ENCODE measurements at regions not wholly inside any gene's neighbourhood (a gene's known extent, or its start where the extent isn't known, plus 50 kb on each side); places are given as distances from the start of the nearest gene placed in this dataset.
"Not testable (repeated sequence)": the region's sequence is repeated elsewhere in the genome, so short reads cannot be mapped to it uniquely, and the experiment has no call there.

GRCh38 chrX:27156921-27157320, 306.2 kb downstream of the PPP4R3C start:
- TF ChIP-seq CTCF (IDR thresholded peaks at IDR 0.05); EZH2 (IDR thresholded peaks at IDR 0.05; ENCODE audit: borderline replicate concordance, insufficient read depth, low read depth, low read length, poor library complexity, severe bottlenecking): not testable (repeated sequence)
